ENCODE measurements at regions not wholly inside any gene's neighbourhood (a gene's known extent, or its start where the extent isn't known, plus 50 kb on each side); places are given as distances from the start of the nearest gene placed in this dataset.
"Not testable (repeated sequence)": the region's sequence is repeated elsewhere in the genome, so short reads cannot be mapped to it uniquely, and the experiment has no call there.

DNA sequence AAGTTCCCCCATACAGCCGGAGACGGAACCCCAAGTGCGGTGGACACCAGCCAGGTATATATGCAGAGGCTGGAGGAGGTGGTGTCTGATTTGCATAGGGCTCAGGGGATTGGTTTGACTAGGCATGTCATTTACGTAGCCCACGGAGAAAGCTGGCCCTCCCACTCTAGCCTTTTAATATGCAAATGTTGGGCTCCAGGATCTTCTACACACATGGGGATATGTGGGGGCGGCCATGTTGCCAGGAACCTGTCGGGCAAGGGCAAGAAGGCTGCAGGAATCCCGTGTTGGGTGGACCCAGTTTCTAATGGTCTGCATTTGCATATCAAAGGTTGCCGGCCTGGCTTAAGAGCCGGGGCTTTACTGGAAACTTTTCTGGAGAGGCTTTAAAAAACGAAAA is 57.4 kb downstream of the FTHL17 start:
- H3K4me1 Mint-ChIP-seq (ENCODE audit: low read depth); H3K27me3 Mint-ChIP-seq (ENCODE audit: low read depth); intact Hi-C loops (cut with micrococcal nuclease); H3K9me3 Mint-ChIP-seq; DNase-seq; CTCF ChIA-PET; H3K27ac Mint-ChIP-seq; H3K4me3 Mint-ChIP-seq; H3K36me3 Mint-ChIP-seq (ENCODE audit: low read depth): not testable (repeated sequence)

DNA sequence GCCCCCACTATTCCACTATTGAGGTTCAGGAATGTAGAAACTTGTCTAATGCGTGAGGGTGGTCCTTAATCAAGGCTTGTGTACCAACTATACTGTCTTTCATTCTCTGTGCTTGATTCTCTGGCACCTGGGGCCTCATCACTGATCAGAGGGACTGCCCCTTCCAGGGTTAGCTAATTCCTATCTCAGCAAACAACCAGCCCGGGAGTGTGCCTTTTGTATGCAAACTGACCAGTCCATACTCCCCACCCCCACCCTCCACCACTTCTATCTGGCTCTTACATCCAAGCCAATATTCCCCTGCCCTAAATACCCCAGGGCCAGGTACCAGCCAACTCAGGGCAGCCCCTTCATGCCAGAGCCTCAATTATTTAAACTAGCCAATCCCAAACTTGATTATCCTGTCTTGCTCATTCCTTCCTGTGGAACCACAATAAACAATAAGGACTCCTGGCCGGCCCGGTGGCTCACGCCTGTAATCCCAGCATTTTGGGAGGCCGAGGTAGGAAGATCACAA is 59.3 kb downstream of the FTHL17 start:
- intact Hi-C loops (cut with micrococcal nuclease): no loop called here
- Mint-ChIP-seq H3K36me3 (ENCODE audit: low read depth) (no peaks in the 10 kb centered on the region), H3K9me3 (no peaks in the 10 kb centered on the region), H3K27me3 (ENCODE audit: low read depth) (no peaks in the 10 kb centered on the region), H3K4me1 (ENCODE audit: low read depth) (no peaks in the 10 kb centered on the region), H3K4me3 (no peak overlapping the region), H3K27ac (no peak overlapping the region)
- CTCF ChIA-PET: no interaction called here
- DNase-seq: no peak

DNA sequence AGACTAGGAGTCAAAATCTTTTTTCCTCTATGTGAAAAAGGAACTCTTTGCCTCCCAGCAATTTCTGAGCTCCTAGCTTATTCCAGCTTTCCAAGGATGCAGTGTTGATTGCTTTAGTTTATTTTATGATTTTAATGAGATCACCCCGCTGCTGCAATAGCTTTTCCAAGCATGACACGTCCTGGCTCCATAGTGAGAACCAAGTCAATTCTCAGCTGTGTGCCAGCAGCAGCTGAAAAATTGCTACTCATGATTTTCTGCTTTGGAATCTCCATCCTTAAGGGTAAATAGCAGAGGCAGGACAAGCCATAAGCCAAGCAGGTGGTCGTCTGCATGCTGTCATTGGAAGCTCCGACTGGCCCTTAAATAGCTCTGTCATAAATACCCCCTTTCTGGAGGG is 64.5 kb downstream of the FTHL17 start:
- Mint-ChIP-seq H3K4me3 (no peak overlapping the region), H3K27ac (no peak overlapping the region), H3K4me1 (ENCODE audit: low read depth) (no peaks in the 10 kb centered on the region), H3K36me3 (ENCODE audit: low read depth) (no peaks in the 10 kb centered on the region), H3K9me3 (no peaks in the 10 kb centered on the region), H3K27me3 (ENCODE audit: low read depth) (no peaks in the 10 kb centered on the region)
- no peak for DNase-seq
- CTCF ChIA-PET: no interaction called here
- intact Hi-C loops (cut with micrococcal nuclease): no loop called here

- Mint-ChIP-seq H3K4me3 (no peak overlapping the region), H3K27me3 (ENCODE audit: low read depth) (no peaks in the 10 kb centered on the region), H3K27ac (no peak overlapping the region), H3K36me3 (ENCODE audit: low read depth) (no peaks in the 10 kb centered on the region), H3K4me1 (ENCODE audit: low read depth) (no peaks in the 10 kb centered on the region), H3K9me3 (no peaks in the 10 kb centered on the region)
- intact Hi-C loops (cut with micrococcal nuclease): no loop called here
- CTCF ChIA-PET: no interaction called here
- DNase-seq: no peak
Observed at GRCh38 chrX:31006027-31006426, 65.8 kb downstream of the FTHL17 start.

GRCh38 chrX:30997411-30997810 is 74.4 kb downstream of the FTHL17 start:
- H3K4me1 Mint-ChIP-seq (ENCODE audit: low read depth): peaks cover under 1% of the 10 kb centered on the region
- no peaks in the 10 kb centered on the region for H3K27me3 Mint-ChIP-seq (ENCODE audit: low read depth)
- intact Hi-C loops (cut with micrococcal nuclease): no loop called here
- CTCF ChIA-PET: interaction anchor here (0.6 kb wide), 1 partner anchor 26 kb away, joined by 3 read pairs; no protein-coding TSS in a partner anchor
- DNase-seq: no peak
- no peaks in the 10 kb centered on the region for H3K9me3 Mint-ChIP-seq
- no peak overlapping the region for H3K27ac Mint-ChIP-seq
- H3K4me3 Mint-ChIP-seq: no peak overlapping the region
- H3K36me3 Mint-ChIP-seq (ENCODE audit: low read depth): no peaks in the 10 kb centered on the region

DNA sequence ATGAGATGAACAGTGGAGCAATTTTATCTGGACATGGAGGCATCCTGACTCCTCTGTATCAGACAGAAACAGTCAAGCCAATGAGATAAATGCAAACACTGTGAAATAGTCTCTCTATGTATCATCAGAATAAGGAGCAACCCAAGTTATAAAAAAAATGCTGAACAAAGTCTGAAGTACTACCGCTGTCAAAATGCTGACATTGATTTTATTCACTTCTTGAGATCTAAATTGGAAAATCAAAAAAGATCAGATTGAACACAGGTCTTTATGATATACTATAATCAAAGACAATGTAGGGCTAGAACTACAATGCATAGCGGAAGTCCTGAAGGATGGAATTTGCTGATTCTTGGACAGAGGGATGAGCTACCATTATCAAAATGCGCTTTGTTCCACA is 76.1 kb downstream of the FTHL17 start:
- no peak for DNase-seq
- H3K4me1 Mint-ChIP-seq (ENCODE audit: low read depth): peaks cover 2% of the 10 kb centered on the region
- CTCF ChIA-PET: no interaction called here
- no peak overlapping the region for H3K27ac Mint-ChIP-seq
- no peaks in the 10 kb centered on the region for H3K9me3 Mint-ChIP-seq
- intact Hi-C loops (cut with micrococcal nuclease): no loop called here
- H3K36me3 Mint-ChIP-seq (ENCODE audit: low read depth): no peaks in the 10 kb centered on the region
- no peak overlapping the region for H3K4me3 Mint-ChIP-seq
- no peaks in the 10 kb centered on the region for H3K27me3 Mint-ChIP-seq (ENCODE audit: low read depth)

- peaks cover 2% of the 10 kb centered on the region for H3K4me1 Mint-ChIP-seq (ENCODE audit: low read depth)
- H3K9me3 Mint-ChIP-seq: no peaks in the 10 kb centered on the region
- CTCF ChIA-PET: no interaction called here
- no peaks in the 10 kb centered on the region for H3K27me3 Mint-ChIP-seq (ENCODE audit: low read depth)
- no peak overlapping the region for H3K27ac Mint-ChIP-seq
- intact Hi-C loops (cut with micrococcal nuclease): no loop called here
- H3K36me3 Mint-ChIP-seq (ENCODE audit: low read depth): no peaks in the 10 kb centered on the region
- H3K4me3 Mint-ChIP-seq: no peak overlapping the region
- DNase-seq: no peak
Observed at GRCh38 chrX:30995060-30995700, 76.7 kb downstream of the FTHL17 start.

DNA sequence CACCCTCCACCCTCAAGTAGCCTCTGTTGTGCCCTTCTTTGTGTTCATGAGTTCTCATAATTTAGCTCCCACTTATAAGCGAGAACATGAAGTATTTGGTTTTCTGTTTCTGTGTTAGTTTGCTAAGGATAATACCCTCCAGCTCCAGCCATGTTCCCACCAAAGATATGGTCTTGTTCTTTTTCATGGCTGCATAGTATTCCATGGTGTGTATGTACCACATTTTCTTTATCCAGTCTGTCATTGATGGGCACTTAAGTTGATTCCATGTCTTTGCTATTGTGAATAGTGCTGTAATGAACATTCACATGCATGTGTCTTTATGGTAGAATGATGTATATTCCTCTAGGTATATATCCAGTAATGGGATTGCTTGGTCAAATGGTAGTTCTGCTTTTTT is 77.8 kb downstream of the FTHL17 start:
- H3K4me1 Mint-ChIP-seq (ENCODE audit: low read depth); intact Hi-C loops (cut with micrococcal nuclease); CTCF ChIA-PET; H3K27me3 Mint-ChIP-seq (ENCODE audit: low read depth); H3K9me3 Mint-ChIP-seq; H3K36me3 Mint-ChIP-seq (ENCODE audit: low read depth); H3K27ac Mint-ChIP-seq; DNase-seq; H3K4me3 Mint-ChIP-seq: not testable (repeated sequence)

- Mint-ChIP-seq H3K4me3 (no peak overlapping the region), H3K27ac (no peak overlapping the region), H3K4me1 (ENCODE audit: low read depth) (peaks cover 2% of the 10 kb centered on the region), H3K27me3 (ENCODE audit: low read depth) (no peaks in the 10 kb centered on the region), H3K9me3 (no peaks in the 10 kb centered on the region), H3K36me3 (ENCODE audit: low read depth) (no peaks in the 10 kb centered on the region)
- intact Hi-C loops (cut with micrococcal nuclease): no loop called here
- CTCF ChIA-PET: no interaction called here
- DNase-seq: no peak
Observed at GRCh38 chrX:30992381-30992904, 79.4 kb downstream of the FTHL17 start.

- Mint-ChIP-seq H3K27ac (no peak overlapping the region), H3K4me1 (ENCODE audit: low read depth) (peaks cover 2% of the 10 kb centered on the region), H3K4me3 (no peak overlapping the region), H3K9me3 (no peaks in the 10 kb centered on the region), H3K36me3 (ENCODE audit: low read depth) (no peaks in the 10 kb centered on the region), H3K27me3 (ENCODE audit: low read depth) (no peaks in the 10 kb centered on the region)
- CTCF ChIA-PET: no interaction called here
- no peak for DNase-seq
- intact Hi-C loops (cut with micrococcal nuclease): no loop called here
Observed at GRCh38 chrX:30990361-30990760, 81.5 kb downstream of the FTHL17 start.

- no peaks in the 10 kb centered on the region for H3K9me3 Mint-ChIP-seq
- CTCF ChIA-PET: no interaction called here
- no peak overlapping the region for H3K4me3 Mint-ChIP-seq
- intact Hi-C loops (cut with micrococcal nuclease): no loop called here
- no peak for DNase-seq
- H3K36me3 Mint-ChIP-seq (ENCODE audit: low read depth): no peaks in the 10 kb centered on the region
- H3K27me3 Mint-ChIP-seq (ENCODE audit: low read depth): peaks cover 1% of the 10 kb centered on the region
- no peaks in the 10 kb centered on the region for H3K4me1 Mint-ChIP-seq (ENCODE audit: low read depth)
- H3K27ac Mint-ChIP-seq: no peak overlapping the region
Observed at GRCh38 chrX:30982467-30982866, 89.4 kb downstream of the FTHL17 start.

GRCh38 chrX:30981968-30982367 is 89.9 kb downstream of the FTHL17 start:
- CTCF ChIA-PET: no interaction called here
- no peak for DNase-seq
- H3K27ac Mint-ChIP-seq: no peak overlapping the region
- peaks cover 1% of the 10 kb centered on the region for H3K27me3 Mint-ChIP-seq (ENCODE audit: low read depth)
- no peak overlapping the region for H3K4me3 Mint-ChIP-seq
- H3K4me1 Mint-ChIP-seq (ENCODE audit: low read depth): no peaks in the 10 kb centered on the region
- H3K9me3 Mint-ChIP-seq: no peaks in the 10 kb centered on the region
- H3K36me3 Mint-ChIP-seq (ENCODE audit: low read depth): no peaks in the 10 kb centered on the region
- intact Hi-C loops (cut with micrococcal nuclease): no loop called here

DNA sequence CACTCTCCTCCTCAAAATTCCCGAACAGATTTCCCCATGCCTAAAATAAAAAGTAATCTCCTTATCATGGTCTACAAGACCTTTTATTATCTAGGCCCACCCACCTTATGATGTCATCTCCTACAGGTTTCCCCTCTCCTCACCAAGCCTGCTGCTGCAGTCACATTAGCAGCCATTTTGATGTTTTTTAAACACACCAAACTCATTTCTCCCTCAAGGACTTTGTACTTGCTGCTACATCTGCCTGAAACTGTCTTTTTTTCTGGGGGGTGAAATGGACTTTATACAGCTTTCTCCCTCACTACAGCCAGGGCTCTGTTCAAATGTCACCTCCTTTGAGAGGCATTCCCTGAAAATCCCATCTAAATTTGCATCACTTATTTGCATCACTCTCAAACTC is 90.2 kb upstream of the TAB3 start:
- H3K4me1 Mint-ChIP-seq (ENCODE audit: low read depth): peaks cover 2% of the 10 kb centered on the region
- intact Hi-C loops (cut with micrococcal nuclease): loop anchor here (10.0 kb wide), 1 partner anchor 316 kb away; no protein-coding TSS in a partner anchor
- peaks cover 1% of the 10 kb centered on the region for H3K27me3 Mint-ChIP-seq (ENCODE audit: low read depth)
- H3K36me3 Mint-ChIP-seq (ENCODE audit: low read depth): no peaks in the 10 kb centered on the region
- CTCF ChIA-PET: interaction anchor here (1.2 kb wide), 1 partner anchor 10 kb away, joined by 3 read pairs; no protein-coding TSS in a partner anchor
- no peak overlapping the region for H3K4me3 Mint-ChIP-seq
- no peak overlapping the region for H3K27ac Mint-ChIP-seq
- no peak for DNase-seq
- H3K9me3 Mint-ChIP-seq: no peaks in the 10 kb centered on the region
